Dedifferentiated amniotic fluid mesenchymal stem cell (primary cell): ENCODE measurements at regions not wholly inside any gene's neighbourhood (a gene's known extent, or its start where the extent isn't known, plus 50 kb on each side); places are given as distances from the start of the nearest gene placed in this dataset.
"Not testable (repeated sequence)": the region's sequence is repeated elsewhere in the genome, so short reads cannot be mapped to it uniquely, and the experiment has no call there.

Experiments
- DNase-seq: peaks from one replicate; pipeline ENCODE4 v3.0.0-alpha.2; 2016; ENCODE audit errors: extremely low spot score

DNA sequence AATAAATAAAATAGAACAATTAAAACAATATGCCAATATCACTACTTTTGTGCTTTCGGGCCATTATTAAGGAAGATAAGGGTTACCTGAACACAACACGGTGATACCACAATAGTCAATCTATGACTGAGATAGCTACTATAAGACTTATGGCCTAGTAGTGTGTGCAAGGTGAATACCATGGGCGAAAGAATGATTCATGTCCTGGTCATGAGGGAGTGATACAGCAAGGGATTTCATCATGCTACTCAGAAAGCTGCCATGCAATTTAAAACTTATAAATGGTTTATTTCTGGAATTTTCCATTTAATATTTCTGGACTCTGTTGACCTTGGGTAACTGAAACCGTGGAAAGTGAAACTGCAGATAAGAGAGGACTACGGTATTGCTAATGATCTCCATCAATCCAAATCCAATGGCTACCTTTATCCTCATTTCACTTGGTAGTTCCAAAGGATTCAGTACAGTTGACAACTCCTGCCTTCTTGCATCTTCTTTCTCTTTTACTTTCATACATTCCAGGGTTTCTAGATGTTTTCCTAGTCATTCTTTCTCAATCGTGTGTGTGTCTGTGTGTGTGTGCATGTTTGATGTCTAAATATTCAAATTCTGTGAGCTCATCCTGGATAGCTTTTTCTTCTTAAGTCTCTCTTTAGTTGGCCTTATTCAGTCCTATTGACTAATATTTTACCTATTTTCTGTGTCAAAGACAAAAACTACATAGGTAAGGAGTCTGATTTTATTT, 100.5 kb upstream of the MAGI2 start:
- no peak for DNase-seq

- no peak for DNase-seq
Measured at GRCh38 chr7:79552463-79552862, 99.0 kb upstream of the MAGI2 start.

GRCh38 chr7:79548727-79549126, 95.3 kb upstream of the MAGI2 start:
- DNase-seq: no peak

DNA sequence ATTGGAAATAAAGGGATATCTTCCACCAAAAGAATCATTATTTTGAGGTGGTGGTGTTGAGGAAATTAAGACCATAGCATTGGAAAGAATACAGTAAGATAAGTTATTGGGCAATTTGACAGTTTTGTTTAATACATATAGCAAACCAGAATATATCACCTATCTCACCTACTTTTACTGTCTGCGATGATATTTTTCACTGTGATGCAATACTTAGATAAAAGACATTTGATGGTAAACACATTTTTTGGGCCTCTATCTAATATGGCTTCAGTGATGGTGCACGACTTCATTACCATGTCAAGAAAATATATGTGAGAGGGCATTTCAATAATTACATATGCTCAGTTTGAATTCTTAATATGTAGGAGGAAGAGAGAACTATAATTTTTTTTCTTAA, 93.7 kb upstream of the MAGI2 start:
- no peak for DNase-seq

DNA sequence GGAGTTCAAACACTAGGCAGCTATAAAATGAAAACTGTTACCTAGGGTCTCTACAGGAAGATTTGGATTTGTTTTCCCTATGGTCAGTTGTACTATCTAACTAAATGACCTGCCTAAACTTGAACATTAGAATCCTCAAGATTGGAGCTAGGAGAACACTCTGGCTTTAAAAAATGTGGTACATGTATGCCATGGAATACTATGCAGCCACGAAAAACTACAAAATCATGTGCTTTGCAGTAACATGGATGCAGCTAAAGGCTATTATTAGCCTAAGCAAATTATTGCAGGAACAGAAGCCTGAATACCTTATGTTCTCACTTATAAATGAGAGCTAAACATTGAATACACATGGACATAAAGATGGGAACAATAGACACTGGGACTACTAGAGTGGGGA, 87.1 kb upstream of the MAGI2 start:
- DNase-seq: no peak

GRCh38 chr7:79534128-79534527, 80.7 kb upstream of the MAGI2 start:
- no peak for DNase-seq

DNA sequence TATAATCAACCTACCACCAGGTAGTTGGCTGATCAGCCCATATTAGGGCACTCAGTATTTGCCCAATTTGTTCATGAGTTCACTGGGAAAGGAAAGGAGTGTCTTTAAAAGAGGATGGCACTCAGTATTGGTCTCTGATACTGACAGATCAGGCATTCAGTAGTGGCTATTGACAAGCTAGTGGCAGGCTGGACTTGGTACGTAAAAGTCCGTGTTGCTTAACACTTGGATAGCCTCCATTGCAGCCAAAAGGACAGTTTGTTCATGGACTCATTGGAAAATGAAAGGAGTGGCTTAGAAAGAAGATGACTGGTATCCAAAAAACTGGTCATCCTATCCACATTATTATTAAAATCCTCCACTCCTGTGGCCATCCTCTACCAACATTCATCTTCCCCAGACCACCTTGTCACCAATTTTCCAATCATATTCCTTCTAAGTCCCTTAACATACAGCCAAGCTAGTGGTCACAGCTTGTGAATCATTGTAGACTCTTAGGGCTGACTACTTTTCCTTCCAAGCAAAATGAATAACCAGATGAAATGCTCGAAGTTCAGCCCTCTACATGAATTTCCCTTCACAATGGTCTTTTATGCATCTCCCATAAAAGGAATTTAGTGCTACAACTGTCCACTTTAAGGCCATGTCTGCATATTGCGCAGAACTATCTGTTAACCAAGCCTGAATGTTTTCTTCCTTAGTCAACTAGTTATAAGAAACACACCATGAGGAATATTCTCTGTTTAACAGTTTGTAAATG, 78.6 kb upstream of the MAGI2 start:
- DNase-seq: no peak

DNA sequence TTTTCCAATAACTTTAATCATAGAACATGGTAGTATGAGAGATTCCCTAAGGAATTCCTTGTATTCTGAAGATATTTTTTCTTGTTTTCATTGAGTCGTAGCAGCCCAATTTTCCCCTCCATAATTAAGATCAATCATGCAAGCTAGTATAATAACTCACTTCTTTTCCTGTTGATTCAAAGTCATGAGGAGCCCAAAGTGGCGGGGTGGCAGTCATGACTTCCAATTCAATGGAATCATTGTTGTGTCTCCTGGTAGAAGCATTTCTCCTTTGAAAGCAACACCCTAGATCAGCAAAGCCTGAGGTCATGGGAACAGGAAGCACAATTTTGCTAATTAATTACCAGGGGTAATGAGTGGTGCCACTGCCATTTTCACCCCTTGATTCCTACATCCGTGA, 77.6 kb upstream of the MAGI2 start:
- DNase-seq: no peak

DNA sequence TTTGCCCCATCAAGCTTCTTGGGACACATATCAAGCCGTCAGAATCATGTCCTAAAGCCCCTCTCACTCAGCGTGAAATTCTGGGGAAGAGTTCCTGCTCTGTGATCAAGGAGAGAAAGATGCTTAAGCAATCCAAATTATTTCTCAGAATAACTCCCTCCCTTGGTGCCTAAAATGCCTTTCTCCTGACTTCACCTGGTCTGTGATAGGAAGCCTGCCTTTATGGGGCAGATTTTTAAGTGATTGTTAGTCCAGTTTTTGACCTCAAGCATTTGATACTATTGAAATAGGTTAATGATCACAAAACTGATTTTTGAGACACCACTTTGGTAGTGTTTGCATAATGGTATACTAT, 76.4 kb upstream of the MAGI2 start:
- DNase-seq: no peak

GRCh38 chr7:79529214-79529880, 75.9 kb upstream of the MAGI2 start:
- DNase-seq: no peak

DNA sequence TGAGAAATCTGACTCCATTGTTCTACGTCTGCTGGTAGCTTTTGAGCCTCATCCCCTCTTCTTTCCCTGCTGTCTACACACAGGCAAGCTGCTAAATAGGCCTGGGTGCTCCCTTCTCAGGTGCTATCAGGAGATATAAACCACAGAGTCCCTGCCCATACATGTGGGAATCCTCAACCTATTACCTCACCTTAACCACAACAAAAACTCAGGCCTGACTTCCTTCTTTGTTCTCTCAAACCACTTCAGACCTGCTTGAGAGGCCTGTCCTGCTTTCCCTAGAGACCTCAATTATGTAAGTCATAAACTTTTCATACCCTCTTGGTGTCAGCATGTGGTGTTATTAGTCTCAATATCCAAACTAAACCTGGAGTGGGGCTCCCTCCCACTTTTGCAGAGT, 75.0 kb upstream of the MAGI2 start:
- DNase-seq: no peak

DNA sequence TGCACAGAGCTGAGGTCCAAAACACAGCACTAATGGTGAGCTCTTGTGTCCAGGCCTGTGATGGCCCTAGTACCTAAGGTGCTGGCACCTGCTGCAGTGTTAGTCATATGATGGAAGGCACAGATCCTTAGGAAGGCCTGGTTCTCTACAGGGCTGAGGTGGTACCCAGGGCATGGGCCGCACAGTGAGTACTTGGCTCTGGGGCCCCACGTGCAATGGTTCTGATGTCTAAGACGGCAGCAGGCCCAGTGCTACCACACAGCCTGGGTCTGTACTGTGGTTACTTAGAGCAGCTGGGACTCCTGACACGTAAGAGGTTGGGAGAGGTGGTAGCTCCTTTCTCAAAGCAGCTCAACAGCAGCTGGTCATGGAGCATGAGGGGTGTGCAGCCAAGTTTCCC, 70.6 kb upstream of the MAGI2 start:
- no peak for DNase-seq

DNA sequence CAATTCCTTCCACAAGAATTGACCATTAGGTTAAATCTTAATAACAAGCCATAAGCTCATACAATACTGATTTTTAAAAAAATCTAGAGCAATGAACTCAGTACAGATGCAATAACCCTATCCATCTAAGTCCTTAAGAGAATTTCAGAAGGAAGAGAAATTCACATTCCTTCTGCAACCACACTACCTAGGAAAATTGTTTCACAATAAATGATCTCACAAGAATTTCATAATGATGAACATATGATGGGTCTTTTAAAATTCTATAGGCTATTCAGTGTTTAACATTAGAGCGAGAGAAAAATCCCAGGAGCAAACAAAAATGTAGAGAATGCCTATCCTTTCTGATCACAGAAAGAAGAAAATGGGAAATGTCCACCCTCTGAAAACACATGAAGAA, 70.0 kb upstream of the MAGI2 start:
- peak; percentile 46 for DNase-seq

DNA sequence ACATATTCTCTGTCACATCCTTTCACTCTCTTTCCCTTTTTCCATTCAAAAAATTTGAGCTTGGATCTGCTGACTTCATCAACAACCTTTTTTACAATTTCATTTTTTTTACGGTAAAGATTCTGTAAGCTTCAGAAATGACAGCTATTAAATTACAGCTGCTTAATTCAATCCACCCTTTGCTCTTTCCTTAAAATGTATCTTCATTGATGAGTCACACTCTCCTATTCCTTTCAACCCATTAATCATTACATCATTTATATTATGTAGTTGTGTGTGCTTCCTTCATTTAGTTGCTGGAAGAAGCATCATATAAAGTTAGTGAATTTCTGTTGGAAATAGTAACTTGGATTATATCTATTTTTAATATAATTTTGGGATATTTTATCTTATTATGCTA, 67.1 kb upstream of the MAGI2 start:
- no peak for DNase-seq

DNA sequence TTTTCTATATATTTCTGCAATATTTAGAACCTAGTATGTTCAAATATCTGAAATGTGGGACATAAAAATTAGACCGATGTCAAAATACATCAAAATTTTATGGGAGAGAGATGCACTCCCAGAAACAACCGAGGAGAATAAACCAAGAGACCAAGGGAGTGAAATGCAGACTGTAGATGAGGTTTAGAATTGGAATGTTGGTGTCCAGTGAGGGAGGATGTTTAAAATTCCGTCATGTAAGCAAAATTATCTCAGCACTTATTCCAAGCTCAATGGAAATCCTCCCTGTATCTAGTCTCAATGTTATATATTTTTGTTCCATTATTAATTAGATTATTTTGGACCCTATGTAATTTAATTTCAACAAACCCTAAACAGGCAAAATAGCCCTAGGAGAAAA, 61.9 kb upstream of the MAGI2 start:
- no peak for DNase-seq

DNA sequence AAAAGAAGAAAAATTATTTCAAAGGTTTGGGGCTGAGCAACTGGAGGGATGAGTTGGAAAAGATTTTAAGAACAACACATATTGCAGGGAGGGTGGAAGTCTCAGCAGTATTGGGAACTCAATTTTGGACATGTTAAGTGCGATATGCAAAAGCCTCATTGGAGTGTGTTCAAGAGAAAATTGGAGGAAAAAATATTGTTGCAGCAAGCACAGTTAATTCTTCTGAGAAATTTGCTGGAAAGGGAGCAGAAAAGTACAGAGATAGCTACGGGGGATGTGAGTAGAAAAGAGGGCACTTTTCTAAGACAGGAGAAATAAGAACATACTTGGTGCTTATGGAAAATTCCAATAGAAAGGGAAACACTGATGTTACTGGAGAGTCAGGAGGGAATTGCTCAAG, 59.8 kb upstream of the MAGI2 start:
- no peak for DNase-seq

- DNase-seq: no peak
Measured at GRCh38 chr7:79512261-79512660, 58.8 kb upstream of the MAGI2 start.

DNA sequence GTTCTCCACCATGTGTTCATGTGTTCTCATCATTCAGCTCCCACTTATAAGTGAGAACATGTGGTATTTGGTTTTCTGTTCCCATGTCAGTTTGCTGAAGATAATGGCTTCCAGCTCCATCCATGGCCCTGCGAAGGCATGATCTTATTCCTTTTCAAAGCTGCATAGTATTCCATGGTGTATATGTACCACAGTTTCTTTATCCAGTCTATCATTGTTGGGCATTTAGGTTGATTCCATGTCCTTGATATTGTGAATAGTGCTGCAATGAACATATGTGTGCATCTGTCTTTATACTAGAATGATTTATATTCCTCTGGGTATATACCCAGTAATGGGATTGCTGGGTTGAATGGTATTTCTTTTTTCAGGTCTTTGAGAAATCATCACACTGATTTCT, 57.6 kb upstream of the MAGI2 start:
- not testable (repeated sequence) for DNase-seq

DNA sequence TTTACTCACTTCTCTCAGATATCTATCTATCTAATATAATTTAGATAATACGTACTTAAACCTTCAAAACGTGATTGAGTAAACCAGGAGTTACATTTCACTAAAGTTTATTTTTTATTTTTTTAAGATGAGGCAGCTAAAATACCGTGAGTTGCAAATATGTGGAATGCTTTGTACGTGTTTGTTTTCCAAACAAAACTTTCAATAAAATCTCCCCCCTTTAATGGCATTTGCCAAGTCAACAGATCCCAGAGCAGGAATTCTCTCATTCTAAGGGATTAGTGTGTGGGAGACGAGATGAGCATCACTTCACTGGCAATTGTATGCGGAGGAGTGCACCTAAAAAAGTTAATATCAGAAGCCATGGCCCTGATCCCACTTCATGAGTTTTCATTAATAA, 53.7 kb upstream of the MAGI2 start:
- DNase-seq: no peak

GRCh38 chr7:79506481-79506880, 53.0 kb upstream of the MAGI2 start:
- DNase-seq: no peak

- no peak for DNase-seq
Measured at GRCh38 chr7:79504607-79505389, 51.3 kb upstream of the MAGI2 start.
